Fibroblast of upper back skin (primary cell): ENCODE measurements at regions not wholly inside any gene's neighbourhood (a gene's known extent, or its start where the extent isn't known, plus 50 kb on each side); places are given as distances from the start of the nearest gene placed in this dataset.

ENCODE experiments used
- DNase-seq: peaks from one replicate; pipeline ENCODE4 v3.0.0-alpha.2; 2013

GRCh38 chr9:23324511-23324910, 501.5 kb downstream of the ELAVL2 start:
- DNase-seq = no peak

DNA sequence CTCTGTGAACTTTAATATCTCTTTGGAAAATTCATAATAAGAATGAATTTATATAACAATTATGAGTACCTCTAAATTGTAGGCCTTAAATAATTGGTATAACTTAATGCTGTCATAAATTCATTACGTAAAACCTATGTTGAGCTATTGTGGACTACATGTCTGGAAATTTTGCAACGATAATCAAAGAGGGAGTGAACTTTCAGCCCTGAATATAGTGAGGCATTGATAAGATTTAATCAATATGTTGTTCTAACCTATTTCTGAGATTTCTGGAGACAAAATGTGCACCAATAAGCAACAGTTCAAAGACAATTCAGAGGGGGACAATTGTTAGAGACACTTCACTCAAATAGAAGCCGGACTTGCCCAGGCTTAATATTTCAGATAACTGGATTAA, 499.4 kb downstream of the ELAVL2 start:
- no peak for DNase-seq

DNA sequence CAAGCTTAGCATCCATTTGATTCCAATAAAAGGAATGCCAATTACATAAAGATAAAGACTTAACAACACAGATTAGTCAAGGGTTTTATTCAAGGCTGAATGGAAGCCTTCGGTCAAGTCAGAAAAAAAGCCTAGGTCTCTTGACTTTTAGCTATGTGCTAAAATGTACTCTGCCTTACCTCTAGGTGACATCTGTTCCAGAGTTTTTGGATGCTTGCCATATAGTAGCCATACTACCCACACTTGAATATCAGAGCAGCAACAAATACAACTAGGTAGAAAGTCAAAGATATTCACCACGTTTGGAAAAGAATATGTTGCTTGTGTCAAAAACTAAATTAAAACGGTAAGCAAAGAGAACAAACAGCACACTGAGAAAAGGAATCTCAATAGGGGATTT, 484.7 kb downstream of the ELAVL2 start:
- DNase-seq = no peak

GRCh38 chr9:23342291-23342690, 483.7 kb downstream of the ELAVL2 start:
- peak; percentile 21 for DNase-seq

GRCh38 chr9:23343226-23343625, 482.8 kb downstream of the ELAVL2 start:
- DNase-seq = no peak

DNA sequence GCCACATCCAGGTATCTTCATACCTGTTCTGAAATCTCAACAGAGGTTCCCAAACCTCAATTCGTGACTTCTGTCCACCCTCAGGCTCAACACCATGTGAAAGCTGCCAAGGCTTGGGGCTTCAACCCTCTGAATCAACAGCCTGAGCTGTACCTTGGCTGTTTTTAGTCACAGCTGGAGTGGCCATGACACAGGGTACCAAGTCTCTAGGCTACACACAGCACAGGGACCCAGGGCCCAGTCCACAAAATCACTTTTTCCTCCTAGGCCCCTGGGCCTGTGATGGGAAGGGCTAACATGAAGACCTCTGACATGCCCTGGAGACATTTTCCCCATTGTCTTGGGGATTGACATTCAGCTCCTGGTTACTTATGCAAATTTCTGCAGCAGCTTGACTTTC, 464.9 kb downstream of the ELAVL2 start:
- no peak for DNase-seq

GRCh38 chr9:23372703-23373102, 453.3 kb downstream of the ELAVL2 start:
- no peak for DNase-seq

DNA sequence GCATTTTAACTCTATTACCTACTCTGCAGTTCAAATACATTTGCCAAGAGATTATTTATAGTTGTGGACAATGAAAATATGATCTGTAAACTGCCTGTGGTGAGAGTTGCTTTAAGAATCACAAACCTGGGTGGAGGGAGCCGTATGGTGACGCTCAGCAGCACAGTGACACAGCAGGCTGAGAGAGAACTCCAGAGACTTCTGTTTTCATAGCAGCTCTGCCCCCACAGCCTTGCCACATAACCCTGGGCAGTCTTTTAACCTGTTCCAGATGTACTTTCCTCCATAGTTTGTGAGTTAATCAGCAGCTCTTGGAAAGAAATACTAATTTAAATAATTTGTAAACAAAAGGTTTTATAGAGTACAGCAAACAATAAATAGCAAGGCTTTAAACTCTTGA, 450.5 kb downstream of the ELAVL2 start:
- no peak for DNase-seq

- DNase-seq = no peak
Measured at GRCh38 chr9:23379842-23380241, 446.2 kb downstream of the ELAVL2 start.

- DNase-seq = no peak
Measured at GRCh38 chr9:23380821-23381220, 445.2 kb downstream of the ELAVL2 start.

- DNase-seq = no peak
Measured at GRCh38 chr9:23382418-23382817, 443.6 kb downstream of the ELAVL2 start.

DNA sequence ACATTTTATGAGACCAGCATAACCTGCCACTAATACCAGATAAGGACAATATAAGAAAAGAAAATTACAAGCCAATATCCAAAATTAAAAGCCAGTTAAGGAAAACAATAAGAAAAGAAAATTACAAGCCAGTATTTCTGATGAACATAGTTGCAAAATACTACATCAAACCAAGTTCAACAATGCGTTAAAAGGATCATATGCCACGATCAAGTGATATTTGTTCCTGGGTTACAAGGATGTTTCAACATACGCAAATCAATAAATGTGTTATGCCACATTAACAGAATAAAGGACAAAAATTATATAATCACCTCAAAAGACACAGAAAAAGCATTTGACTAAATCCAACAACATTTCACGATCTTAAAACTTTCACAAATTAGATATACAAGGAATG, 431.9 kb downstream of the ELAVL2 start:
- no peak for DNase-seq

DNA sequence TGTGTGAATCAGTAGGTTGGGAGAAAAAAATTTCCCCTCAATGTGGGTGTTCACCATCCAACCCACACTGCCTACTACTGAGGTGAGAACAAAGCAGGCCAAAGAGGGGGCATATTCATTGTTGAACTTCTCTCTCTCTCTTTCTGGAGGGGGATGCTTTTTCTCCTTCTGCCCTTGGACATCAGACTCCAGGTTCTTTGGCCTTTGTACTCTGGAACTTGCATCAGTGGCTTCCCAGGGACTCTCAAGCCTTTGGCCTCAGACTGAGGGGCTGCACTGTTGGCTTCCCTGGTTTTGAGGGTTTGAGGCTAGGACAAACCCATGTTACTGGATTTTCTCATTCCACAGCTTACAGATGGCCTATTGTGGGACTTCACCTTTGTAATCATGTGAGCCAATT, 417.2 kb downstream of the ELAVL2 start:
- no peak for DNase-seq

GRCh38 chr9:23412046-23412445, 414.0 kb downstream of the ELAVL2 start:
- no peak for DNase-seq

DNA sequence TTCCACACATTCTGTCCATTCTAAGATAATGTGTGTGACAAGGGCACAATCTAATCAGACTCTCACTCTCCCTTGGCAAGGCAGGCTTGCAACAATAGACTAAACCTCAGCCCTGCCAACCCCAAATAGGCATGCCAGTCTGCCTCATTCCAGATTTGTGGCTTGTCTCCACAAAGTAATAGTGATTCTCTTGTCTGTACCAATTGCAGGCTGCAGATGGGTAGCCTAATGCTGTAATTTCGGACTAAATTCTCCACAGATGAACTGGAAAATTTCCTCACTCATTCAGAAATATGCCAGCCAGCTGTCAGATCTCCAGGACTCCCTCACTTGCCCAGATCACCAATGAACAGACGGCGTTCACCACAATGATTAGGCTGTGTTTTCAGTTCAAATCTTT, 413.6 kb downstream of the ELAVL2 start:
- DNase-seq = no peak

DNA sequence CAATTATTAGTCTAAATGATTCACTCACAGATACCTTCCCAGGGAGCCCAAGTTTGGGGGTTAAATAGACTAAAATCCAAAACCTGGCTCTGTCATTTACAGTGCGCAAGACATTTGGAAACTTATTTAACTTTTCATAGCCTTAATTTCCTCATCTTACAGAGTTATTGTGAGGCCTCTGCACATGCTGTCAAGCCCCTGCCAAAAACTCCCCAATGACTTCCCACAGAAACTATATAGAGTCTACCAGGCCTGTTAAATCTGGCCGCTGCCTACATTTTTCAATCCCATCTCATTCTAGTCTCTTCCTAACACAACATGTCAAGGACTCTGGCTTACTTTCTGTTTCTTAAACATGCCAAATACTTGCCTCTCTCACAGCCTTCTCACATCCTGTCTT, 412.5 kb downstream of the ELAVL2 start:
- no peak for DNase-seq

DNA sequence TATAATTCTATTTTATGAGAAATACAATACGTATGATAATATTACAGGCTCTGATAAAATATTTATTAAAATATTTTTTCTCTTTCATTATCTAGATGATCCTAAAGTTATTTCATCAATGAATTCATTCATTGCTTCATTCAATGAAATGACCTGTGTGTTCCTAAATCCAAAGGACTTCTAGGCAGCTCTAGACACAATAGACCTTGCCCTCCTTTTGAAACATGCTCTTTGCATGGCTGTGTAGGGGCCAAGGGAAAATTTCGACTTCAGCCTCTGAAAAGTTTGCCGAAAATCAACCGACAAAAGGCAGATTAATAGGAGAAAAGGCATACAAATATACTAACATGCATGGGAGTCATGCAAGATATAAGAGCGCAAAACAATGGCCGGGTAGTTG, 402.0 kb downstream of the ELAVL2 start:
- no peak for DNase-seq

GRCh38 chr9:23426144-23426543, 399.9 kb downstream of the ELAVL2 start:
- no peak for DNase-seq

GRCh38 chr9:23431459-23431858, 394.6 kb downstream of the ELAVL2 start:
- DNase-seq = no peak

GRCh38 chr9:23434654-23435053, 391.4 kb downstream of the ELAVL2 start:
- DNase-seq = no peak

GRCh38 chr9:23438299-23438907, 387.6 kb downstream of the ELAVL2 start:
- DNase-seq = no peak

DNA sequence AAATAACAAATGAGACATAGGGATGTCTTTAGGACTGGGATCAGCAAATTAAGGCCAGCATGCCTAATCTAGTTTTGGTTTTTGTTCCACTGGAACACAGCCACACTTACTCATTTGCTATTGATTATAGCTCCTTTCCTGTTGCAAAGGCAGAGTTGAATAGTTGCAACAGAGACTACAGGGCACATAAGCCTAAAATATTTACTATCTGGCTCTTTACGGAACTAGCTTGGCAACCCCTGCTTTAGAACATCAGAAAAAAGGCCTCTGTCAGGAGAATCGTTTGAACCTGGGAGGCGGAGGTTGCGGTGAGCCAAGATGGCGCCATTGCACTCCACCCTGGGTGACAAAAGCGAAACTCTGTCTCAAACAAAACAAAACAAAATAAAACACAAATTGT, 384.8 kb downstream of the ELAVL2 start:
- DNase-seq = no peak

GRCh38 chr9:23444658-23445057, 381.4 kb downstream of the ELAVL2 start:
- no peak for DNase-seq

GRCh38 chr9:23447166-23447565, 378.9 kb downstream of the ELAVL2 start:
- DNase-seq = no peak

DNA sequence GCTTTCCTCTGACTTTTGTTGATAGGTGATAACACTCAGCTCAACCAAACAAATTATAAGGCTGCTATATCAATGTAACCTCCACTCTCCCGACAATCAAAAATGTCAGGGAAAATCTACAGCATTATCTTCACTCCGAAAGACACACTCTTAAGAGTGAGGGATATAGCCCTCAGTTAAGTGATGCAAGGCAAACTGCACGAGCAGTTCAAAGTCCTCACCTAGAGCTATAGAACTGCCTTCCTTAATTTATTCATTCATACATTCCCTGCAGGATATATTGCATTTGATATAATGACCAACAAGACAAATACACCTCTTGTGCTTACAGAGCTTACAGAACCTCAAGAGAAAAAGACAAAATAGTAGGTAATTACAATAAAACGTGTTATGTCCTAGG, 378.1 kb downstream of the ELAVL2 start:
- DNase-seq = no peak
